Liver (tissue), 7 donors: ENCODE measurements at regions not wholly inside any gene's neighbourhood (a gene's known extent, or its start where the extent isn't known, plus 50 kb on each side); places are given as distances from the start of the nearest gene placed in this dataset.

Experiments
- DNase-seq: peaks from one replicate; pipeline ENCODE4 v3.0.0-alpha.2; 2017; ENCODE audit warnings: low spot score
- H3K27ac ChIP-seq, 2 donors: one replicate each; pipeline ENCODE4 v1.7.0; 2013; ENCODE audit warnings: inconsistent platforms in 2 of 2, low read length in 2 of 2, control low read depth in 1 of 2, low read depth in 1 of 2, mild to moderate bottlenecking in 1 of 2
- H3K27me3 ChIP-seq, 4 donors: one replicate each; pipeline versions ENCODE4 v1.6.1 to v1.7.0; 2013; ENCODE audit warnings: low read length in 3 of 4, inconsistent platforms in 1 of 4, mild to moderate bottlenecking in 1 of 4, moderate library complexity in 1 of 4; ENCODE audit not compliant: control insufficient read depth in 4 of 4, insufficient read depth in 4 of 4
- H3K36me3 ChIP-seq, 4 donors: one replicate each; pipeline versions ENCODE4 v1.6.1 to v1.7.0; 2013; ENCODE audit warnings: low read length in 3 of 4, mild to moderate bottlenecking in 3 of 4, low read depth in 1 of 4, moderate library complexity in 1 of 4; ENCODE audit not compliant: control insufficient read depth in 4 of 4, insufficient read depth in 3 of 4
- H3K4me1 ChIP-seq, 4 donors: one replicate each; pipeline versions ENCODE4 v1.6.1 to v1.7.0; 2013; ENCODE audit warnings: low read length in 3 of 4, mild to moderate bottlenecking in 3 of 4, moderate library complexity in 1 of 4; ENCODE audit not compliant: control insufficient read depth in 4 of 4, insufficient read depth in 4 of 4
- H3K4me3 ChIP-seq, 3 donors: one replicate each; pipeline versions ENCODE4 v1.6.1 to v1.7.0; 2013; ENCODE audit warnings: low read length in 3 of 3, control low read depth in 1 of 3, low read depth in 1 of 3, mild to moderate bottlenecking in 1 of 3
- H3K9ac ChIP-seq, 2 donors: one replicate each; pipeline ENCODE4 v1.7.0; 2013; ENCODE audit warnings: low read length in 2 of 2, mild to moderate bottlenecking in 2 of 2, moderate library complexity in 2 of 2, control low read depth in 1 of 2, low read depth in 1 of 2
- H3K9me3 ChIP-seq, 4 donors: one replicate each; pipeline versions ENCODE4 v1.6.1 to v1.7.0; 2013; ENCODE audit warnings: low read length in 3 of 4; ENCODE audit not compliant: control insufficient read depth in 4 of 4
- ATF3 ChIP-seq: IDR thresholded peaks from 2 replicates; pipeline ENCODE4 v1.6.1; 2016; ENCODE audit warnings: antibody characterized with exemption
- HNF4A ChIP-seq, 2 donors: conservative IDR thresholded peaks; 2 replicates each; pipeline ENCODE4 v1.6.1; 2016; ENCODE audit warnings: antibody characterized with exemption in 2 of 2, mild to moderate bottlenecking in 2 of 2
- HNF4G ChIP-seq: IDR thresholded peaks from 2 replicates; pipeline ENCODE4 v1.6.1; 2016; ENCODE audit warnings: antibody characterized with exemption
- JUND ChIP-seq, 2 donors: IDR thresholded peaks; 2 replicates each; pipeline ENCODE4 v1.6.1; 2016; ENCODE audit warnings: antibody characterized with exemption in 2 of 2
- NR2F2 ChIP-seq: IDR thresholded peaks from 2 replicates; pipeline ENCODE4 v1.6.1; 2016; ENCODE audit warnings: antibody characterized with exemption
- RAD21 ChIP-seq, 2 donors: IDR thresholded peaks; 2 replicates each; pipeline ENCODE4 v1.6.1; 2016; ENCODE audit warnings: antibody characterized with exemption in 2 of 2, mild to moderate bottlenecking in 2 of 2
- REST ChIP-seq: IDR thresholded peaks from 2 replicates; pipeline ENCODE4 v1.6.1; 2016; ENCODE audit warnings: antibody characterized with exemption, mild to moderate bottlenecking
- TAF1 ChIP-seq: conservative IDR thresholded peaks from 2 replicates; pipeline ENCODE4 v1.6.1; 2016; ENCODE audit warnings: antibody characterized with exemption, mild to moderate bottlenecking
- ZBTB33 ChIP-seq: IDR thresholded peaks from 2 replicates; pipeline ENCODE4 v1.6.1; 2016; ENCODE audit warnings: antibody characterized with exemption
- WGBS: extraction: QIAGEN DNeasy Blood & Tissue Kit; methylation state at CpG from one replicate; pipeline ENCODE4 v1.1.7; 2013; 5-methylcytosine and 5-hydroxymethylcytosine counted together
- donor health status: healthy.
- donor health status: healthy.
- donor health status: healthy.
- donor health status: healthy.

GRCh38 chr11:23990346-23991164, 506.3 kb upstream of the LUZP2 start:
- H3K9ac ChIP-seq, result no peak overlapping the region
- no peaks in the 10 kb centered on the region for H3K9me3 ChIP-seq
- no peaks in the 10 kb centered on the region for H3K4me1 ChIP-seq
- DNase-seq, result no peak
- 68% methylated on average over 2 of the region's 2 CpGs for WGBS
- TF ChIP-seq RAD21 (IDR thresholded peaks at IDR 0.05) (no peak), HNF4G (no peak), ATF3 (no peak), ZBTB33 (no peak)
- no peaks in the 10 kb centered on the region for H3K36me3 ChIP-seq
- H3K27ac ChIP-seq, result no peak overlapping the region
- H3K27me3 ChIP-seq, result no peaks in the 10 kb centered on the region
- no peak overlapping the region for H3K4me3 ChIP-seq

GRCh38 chr11:23991165-23991539, 505.7 kb upstream of the LUZP2 start:
- Histone ChIP-seq H3K4me1 (no peaks in the 10 kb centered on the region), H3K4me3 (no peak overlapping the region), H3K27me3 (no peaks in the 10 kb centered on the region), H3K36me3 (no peaks in the 10 kb centered on the region), H3K9me3 (no peaks in the 10 kb centered on the region), H3K27ac (no peak overlapping the region), H3K9ac (no peak overlapping the region)
- DNase-seq, result no peak
- TF ChIP-seq HNF4A (conservative IDR thresholded peaks at IDR 0.05), result no peak
- TF ChIP-seq TAF1, result no peak
- TF ChIP-seq NR2F2, result no peak
- no peak for TF ChIP-seq ZBTB33
- 55% methylated on average over 2 of the region's 2 CpGs for WGBS

GRCh38 chr11:23995891-23996290, 501.0 kb upstream of the LUZP2 start:
- H3K27ac ChIP-seq, result no peak overlapping the region
- no peak for DNase-seq

More at GRCh38 chr11:23995891-23996290, 501.0 kb upstream of the LUZP2 start:
- Histone ChIP-seq H3K27me3 (no peaks in the 10 kb centered on the region), H3K9ac (no peak overlapping the region), H3K36me3 (no peaks in the 10 kb centered on the region), H3K9me3 (no peaks in the 10 kb centered on the region), H3K4me3 (no peak overlapping the region), H3K4me1 (no peaks in the 10 kb centered on the region)
- TF ChIP-seq REST (no peak), JUND (IDR thresholded peaks at IDR 0.05) (no peak)
